ENCODE measurements at regions not wholly inside any gene's neighbourhood (a gene's known extent, or its start where the extent isn't known, plus 50 kb on each side); places are given as distances from the start of the nearest gene placed in this dataset.

DNA sequence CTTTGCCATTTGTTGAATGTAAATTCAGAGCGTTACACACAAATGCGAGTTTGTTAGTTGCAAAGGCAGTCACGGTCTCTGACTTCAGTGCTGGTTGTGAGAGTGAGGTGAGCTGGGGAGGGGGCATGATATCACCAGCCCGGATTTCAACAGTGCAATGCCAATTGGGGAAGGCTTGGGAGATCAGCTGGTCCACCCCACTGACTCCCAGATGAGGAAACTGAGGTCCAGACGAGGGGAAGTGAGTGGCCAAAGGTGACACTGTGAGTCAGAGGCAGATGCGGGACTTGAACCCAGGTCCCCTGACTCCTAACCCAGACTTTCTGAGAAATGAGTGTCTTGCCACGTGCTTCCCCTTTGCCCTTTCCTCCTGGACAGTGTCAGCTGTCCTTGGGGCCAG lies 62.1 kb downstream of the CEBPB start:
- Mint-ChIP-seq H3K36me3 (ENCODE audit: low read depth) (no peaks in the 10 kb centered on the region), H3K4me1 (ENCODE audit: low read depth) (peaks cover 5% of the 10 kb centered on the region), H3K4me3 (no peak overlapping the region), H3K9me3 (no peaks in the 10 kb centered on the region), H3K27me3 (no peaks in the 10 kb centered on the region), H3K27ac (no peak overlapping the region)

DNA sequence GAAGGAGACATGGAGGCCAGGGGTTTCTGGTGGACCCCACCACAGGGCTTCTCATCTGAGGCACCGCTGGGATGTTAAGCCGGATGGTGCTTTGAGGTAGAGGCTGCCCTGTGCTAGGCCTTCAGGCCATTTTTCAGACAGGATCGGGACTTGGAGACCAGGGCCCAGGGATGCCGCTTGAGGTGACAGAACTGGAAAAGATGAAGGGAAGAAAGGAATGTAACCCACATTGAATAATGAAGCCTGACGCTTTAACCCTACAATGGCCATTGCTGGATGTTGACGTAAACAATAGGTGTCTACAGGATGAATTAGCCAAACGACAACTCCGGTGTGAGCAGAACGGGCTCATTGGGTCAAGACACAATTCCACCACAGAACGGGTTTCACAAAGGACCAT lies 62.5 kb downstream of the CEBPB start:
- Mint-ChIP-seq H3K4me3 (no peak overlapping the region), H3K27me3 (no peaks in the 10 kb centered on the region), H3K9me3 (no peaks in the 10 kb centered on the region), H3K4me1 (ENCODE audit: low read depth) (peaks cover 5% of the 10 kb centered on the region), H3K27ac (peak overlapping the region; percentile 4), H3K36me3 (ENCODE audit: low read depth) (no peaks in the 10 kb centered on the region)

DNA sequence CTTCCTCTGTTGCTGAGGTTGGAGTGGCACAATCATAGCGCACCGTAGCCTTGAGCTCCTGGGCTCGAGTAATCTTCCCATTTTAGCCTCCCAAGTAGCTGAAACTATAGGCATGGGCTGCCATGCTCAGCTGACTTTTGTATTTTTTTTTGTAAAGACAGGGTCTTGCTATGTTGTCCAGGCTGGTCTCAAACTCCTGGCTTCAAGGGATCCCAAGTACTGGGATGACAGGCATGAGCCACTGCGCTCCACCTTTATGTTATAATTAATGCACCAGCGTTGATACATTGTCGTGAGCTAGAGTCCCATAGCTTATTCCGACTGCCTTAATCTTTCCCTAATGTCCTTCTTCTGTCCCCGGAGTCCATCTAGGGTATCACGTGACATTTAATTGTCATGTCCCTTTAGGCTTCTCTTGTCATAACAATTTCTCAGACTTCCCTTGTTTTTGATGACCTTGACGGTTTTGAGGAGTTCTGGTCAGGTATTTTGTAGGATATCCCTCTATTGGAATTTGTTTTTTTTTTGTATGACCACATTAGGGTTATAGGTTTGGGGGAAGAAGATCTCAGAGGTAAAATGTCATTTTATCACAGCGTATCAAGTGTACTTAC lies 63.9 kb downstream of the CEBPB start:
- H3K4me1 Mint-ChIP-seq (ENCODE audit: low read depth) = peaks cover 5% of the 10 kb centered on the region
- no peak overlapping the region for H3K4me3 Mint-ChIP-seq
- no peaks in the 10 kb centered on the region for H3K27me3 Mint-ChIP-seq
- H3K36me3 Mint-ChIP-seq (ENCODE audit: low read depth) = no peaks in the 10 kb centered on the region
- H3K27ac Mint-ChIP-seq = no peak overlapping the region
- no peaks in the 10 kb centered on the region for H3K9me3 Mint-ChIP-seq

DNA sequence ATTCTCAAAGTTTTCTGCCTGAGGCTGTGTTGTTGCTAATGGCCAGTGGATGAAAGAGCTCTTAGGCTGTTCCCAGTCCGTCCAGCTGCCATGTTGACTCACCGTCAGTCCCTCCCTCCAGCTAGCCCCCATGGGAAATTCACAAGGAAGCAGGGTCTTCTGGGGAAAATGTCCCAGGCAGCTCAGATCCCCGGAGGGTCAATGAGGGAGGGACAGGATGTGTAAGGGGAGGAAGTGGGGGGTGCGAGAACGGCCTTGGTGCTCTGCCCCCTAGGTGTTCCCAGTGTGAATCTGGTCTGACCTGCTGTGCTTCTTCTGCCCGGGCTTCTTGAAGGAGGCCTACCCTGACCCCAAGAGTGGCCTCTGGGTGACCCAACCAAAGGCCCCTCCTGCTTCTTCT lies 65.9 kb downstream of the CEBPB start:
- Mint-ChIP-seq H3K4me1 (ENCODE audit: low read depth) (peaks cover 15% of the 10 kb centered on the region), H3K27me3 (no peaks in the 10 kb centered on the region), H3K4me3 (no peak overlapping the region), H3K27ac (no peak overlapping the region), H3K9me3 (no peaks in the 10 kb centered on the region), H3K36me3 (ENCODE audit: low read depth) (no peaks in the 10 kb centered on the region)

DNA sequence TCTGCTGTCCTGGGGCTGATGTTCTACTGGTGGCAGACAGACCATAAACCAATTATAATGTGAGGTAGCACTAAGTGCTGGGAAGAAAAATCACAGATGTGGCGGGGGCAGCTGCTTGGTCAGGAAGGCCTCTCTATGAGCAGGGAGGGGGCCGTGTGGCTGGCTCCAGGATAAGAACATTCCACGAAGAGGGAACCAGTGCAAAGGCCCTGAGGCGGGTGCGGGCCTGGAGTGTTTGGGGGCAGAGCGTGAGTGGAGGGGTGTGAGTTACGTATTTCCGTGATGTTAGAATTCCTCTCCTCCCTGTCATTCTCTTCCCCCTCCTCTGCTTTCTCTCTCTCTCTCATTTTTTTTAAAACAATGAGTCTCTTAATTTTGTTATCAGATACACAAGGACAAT lies 67.2 kb downstream of the CEBPB start:
- no peaks in the 10 kb centered on the region for H3K9me3 Mint-ChIP-seq
- no peaks in the 10 kb centered on the region for H3K36me3 Mint-ChIP-seq (ENCODE audit: low read depth)
- no peak overlapping the region for H3K27ac Mint-ChIP-seq
- no peaks in the 10 kb centered on the region for H3K27me3 Mint-ChIP-seq
- peaks cover 15% of the 10 kb centered on the region for H3K4me1 Mint-ChIP-seq (ENCODE audit: low read depth)
- H3K4me3 Mint-ChIP-seq = no peak overlapping the region

DNA sequence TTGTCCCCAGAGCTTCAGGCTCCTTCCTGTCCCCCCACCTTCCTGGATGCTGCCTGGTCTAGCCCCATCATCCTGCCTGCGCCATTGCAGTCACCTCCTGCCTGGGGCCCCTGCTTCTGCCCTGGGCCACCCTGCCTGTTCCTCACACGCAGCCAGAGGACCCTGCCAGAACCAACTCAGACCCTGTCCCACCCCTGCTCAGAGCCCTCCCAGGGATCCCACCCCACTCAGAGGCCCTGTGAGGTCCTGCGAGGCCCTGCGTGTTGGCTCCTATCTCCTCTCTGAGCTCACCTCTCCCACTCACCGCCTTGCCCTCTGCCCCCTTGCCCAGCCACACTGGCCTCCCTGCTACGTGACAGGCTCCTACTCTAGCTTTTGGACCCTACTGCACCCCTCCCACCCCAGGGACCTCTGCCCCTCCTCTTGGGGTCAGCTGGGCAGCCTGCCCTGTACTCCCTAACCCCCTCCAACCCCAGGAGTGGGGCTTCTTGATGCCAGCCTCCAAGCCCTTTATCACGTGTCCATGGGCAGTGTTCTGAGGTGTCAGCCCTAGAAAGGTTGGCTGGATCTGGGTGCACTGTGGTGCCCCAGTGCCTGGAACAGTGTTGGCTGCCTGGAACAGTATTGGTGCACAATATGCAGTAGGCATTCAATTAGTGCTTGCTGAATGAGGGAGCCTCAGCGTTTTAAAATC lies 68.3 kb downstream of the CEBPB start:
- H3K9me3 Mint-ChIP-seq = no peaks in the 10 kb centered on the region
- no peaks in the 10 kb centered on the region for H3K27me3 Mint-ChIP-seq
- H3K36me3 Mint-ChIP-seq (ENCODE audit: low read depth) = no peaks in the 10 kb centered on the region
- no peak overlapping the region for H3K4me3 Mint-ChIP-seq
- no peak overlapping the region for H3K27ac Mint-ChIP-seq
- H3K4me1 Mint-ChIP-seq (ENCODE audit: low read depth) = peaks cover 10% of the 10 kb centered on the region

DNA sequence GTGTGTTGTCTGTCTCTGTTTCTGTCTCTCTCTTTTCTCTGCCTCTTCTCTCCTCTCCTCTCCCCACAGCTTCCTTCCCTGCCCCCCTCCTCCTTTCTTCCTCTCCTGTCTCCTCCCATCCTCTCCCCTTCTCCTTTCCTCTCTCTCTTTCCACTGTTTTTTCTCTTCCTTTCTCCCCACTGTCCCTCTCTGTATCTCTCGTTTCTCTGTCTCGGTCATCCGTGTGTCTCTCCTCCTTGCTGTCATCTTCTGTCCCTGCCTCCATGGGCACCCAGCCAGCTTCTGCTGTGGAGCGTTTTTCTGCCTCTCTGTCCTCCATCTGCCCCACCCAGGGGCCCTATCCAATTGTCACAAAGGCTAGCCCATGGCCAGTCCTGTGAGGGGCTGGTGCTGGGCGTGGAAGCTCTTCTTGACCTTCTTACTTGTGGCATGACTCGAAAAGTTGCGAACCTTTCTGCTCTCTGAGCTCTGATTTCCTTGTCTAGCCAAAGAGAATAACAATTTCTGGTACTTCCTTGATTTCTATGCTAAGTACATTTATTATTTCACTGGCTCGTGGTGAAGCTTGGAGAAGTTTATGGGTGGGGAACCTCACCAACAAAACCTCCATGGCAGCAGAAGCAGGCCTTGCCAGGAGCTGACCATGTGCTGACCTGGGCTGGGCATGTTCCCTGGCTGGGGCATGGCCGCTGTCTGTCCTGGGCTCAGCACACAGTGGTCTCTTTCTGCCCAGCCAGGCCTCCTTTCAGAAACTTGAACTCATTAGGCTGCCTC lies 69.3 kb downstream of the CEBPB start:
- Mint-ChIP-seq H3K4me3 (no peak overlapping the region), H3K36me3 (ENCODE audit: low read depth) (no peaks in the 10 kb centered on the region), H3K27me3 (no peaks in the 10 kb centered on the region), H3K9me3 (no peaks in the 10 kb centered on the region), H3K4me1 (ENCODE audit: low read depth) (peaks cover 10% of the 10 kb centered on the region), H3K27ac (peak overlapping the region; percentile 18)

DNA sequence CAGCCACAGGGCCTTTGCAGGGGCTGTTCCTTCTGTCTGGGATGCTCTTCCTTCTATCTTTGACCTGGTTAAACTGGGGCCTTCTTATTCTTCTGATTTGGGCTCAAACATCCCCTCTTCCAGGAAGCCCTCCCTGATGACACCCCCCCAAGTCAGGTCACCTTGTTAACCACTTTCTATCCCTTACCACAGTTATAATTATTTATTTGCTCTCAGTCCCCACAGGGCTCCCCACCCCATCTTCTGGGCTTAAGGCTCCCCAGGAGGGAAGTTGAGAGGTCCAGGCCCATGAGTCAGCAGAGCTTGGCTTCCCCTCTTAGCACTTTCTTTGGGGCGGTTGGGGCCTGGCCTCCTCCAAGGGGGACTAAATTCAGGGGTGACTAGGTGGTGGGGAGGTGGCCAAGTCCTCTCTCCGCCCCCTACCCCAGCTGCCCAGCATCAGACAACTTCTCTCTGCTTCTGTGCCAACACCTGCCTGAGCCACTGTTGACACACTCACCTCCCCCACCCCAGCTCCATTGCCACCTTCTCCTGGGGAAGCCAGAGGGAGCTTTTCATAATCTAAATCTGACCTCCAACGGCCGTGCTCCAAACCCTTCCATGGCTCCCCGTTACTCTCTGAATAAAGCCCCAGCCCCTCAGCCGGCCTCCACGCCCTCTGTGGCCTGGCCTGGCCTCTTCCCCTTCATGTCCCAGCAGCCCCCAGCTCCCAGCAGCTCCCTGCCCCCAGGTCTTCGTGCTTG lies 70.0 kb downstream of the CEBPB start:
- no peaks in the 10 kb centered on the region for H3K27me3 Mint-ChIP-seq
- peaks cover 10% of the 10 kb centered on the region for H3K4me1 Mint-ChIP-seq (ENCODE audit: low read depth)
- H3K4me3 Mint-ChIP-seq = no peak overlapping the region
- H3K36me3 Mint-ChIP-seq (ENCODE audit: low read depth) = no peaks in the 10 kb centered on the region
- H3K27ac Mint-ChIP-seq = peak overlapping the region; percentile 64
- H3K9me3 Mint-ChIP-seq = no peaks in the 10 kb centered on the region

DNA sequence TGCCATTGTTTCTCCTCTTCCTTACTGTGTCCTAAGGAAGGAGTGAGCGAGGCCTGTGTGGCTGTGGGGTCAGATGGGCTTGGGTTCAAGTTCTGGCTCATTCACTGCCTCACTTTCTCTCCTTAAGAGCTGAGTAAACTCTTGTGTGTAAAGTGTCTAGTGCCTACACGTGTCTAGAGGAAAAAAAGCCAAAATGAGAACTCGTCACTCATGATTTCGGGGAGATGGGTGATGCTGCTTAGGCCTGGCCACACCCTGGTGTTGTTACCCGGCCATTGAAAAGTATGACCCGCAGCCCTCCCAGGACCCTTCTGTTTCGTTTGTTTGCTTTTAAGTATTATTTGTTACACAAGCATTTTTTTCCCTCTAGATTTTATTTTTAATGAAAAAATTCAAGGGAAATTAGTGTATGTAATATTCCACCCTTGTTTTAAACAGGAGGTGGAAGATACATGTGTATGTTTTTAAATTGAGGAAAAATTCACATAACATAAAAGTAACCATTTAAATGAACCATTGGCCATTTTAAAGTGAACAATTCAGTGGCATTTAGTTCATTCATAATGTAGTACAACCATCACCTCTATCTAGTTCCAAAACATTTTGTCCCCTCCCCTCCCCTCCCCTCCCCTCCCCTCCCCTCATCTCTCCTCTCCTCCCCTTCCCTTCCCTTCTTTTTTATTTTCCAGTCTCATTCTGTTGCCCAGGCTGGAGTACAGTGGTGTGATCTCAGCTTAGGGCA lies 71.0 kb downstream of the CEBPB start:
- Mint-ChIP-seq H3K27ac (no peak overlapping the region), H3K36me3 (ENCODE audit: low read depth) (no peaks in the 10 kb centered on the region)

DNA sequence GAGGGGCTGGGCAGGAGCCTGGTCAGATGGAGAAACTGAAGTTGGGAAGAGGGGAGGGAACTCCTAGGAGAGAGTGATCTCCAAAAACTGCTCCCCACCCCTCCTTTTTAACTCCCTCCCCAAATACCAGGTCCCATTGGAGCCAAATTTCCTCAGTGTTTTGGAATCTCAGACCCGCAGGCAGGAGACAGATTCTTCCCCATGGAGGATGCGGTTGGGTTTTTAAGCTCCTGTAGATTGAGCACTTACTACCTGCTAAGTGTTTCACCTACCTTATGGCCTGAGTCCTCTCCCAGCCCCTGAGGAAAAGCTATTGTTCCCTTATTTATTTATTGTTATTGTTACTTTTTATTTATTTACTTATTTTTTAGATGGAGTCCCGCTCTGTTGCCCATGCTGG lies 73.2 kb downstream of the CEBPB start:
- H3K27ac Mint-ChIP-seq = no peak overlapping the region
- no peak overlapping the region for H3K4me3 Mint-ChIP-seq
- H3K27me3 Mint-ChIP-seq = no peaks in the 10 kb centered on the region
- no peaks in the 10 kb centered on the region for H3K9me3 Mint-ChIP-seq
- H3K36me3 Mint-ChIP-seq (ENCODE audit: low read depth) = no peaks in the 10 kb centered on the region
- peaks cover 10% of the 10 kb centered on the region for H3K4me1 Mint-ChIP-seq (ENCODE audit: low read depth)

More for the DNA sequence above, 71.0 kb downstream of the CEBPB start:
- Mint-ChIP-seq H3K4me3 (no peak overlapping the region), H3K9me3 (no peaks in the 10 kb centered on the region), H3K27me3 (no peaks in the 10 kb centered on the region), H3K4me1 (ENCODE audit: low read depth) (peaks cover 10% of the 10 kb centered on the region)

DNA sequence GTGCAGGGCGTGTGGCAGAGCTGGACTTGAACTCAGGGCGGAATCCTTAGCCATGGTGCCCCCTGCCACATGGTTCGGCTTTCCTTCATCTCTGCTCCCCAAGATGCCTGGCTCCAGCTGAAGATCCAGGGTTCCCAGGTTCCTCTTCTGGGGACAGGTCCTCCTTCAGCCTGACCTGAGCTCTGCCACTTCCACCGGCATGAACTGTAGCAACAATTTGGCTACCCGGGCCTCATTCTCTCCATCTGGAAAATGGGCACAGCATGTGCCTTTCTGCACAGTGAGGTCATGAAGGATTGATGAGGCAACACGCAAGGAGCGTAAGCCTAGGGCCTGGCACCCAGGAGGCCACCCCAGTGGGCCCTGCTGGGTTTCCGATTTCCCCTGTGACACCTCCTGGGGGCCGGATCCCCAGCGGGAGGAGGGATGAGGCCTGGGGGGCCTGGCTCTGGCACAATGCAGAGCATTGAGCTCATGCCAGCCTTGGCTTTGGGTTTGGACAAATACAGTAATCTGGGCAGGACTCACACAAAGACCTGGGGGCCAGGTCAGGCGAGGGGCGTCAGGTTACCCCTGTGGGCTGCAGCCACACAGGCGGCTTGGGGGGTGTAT lies 74.0 kb downstream of the CEBPB start:
- Mint-ChIP-seq H3K27ac (no peak overlapping the region), H3K4me3 (no peak overlapping the region), H3K4me1 (ENCODE audit: low read depth) (peaks cover 10% of the 10 kb centered on the region)

DNA sequence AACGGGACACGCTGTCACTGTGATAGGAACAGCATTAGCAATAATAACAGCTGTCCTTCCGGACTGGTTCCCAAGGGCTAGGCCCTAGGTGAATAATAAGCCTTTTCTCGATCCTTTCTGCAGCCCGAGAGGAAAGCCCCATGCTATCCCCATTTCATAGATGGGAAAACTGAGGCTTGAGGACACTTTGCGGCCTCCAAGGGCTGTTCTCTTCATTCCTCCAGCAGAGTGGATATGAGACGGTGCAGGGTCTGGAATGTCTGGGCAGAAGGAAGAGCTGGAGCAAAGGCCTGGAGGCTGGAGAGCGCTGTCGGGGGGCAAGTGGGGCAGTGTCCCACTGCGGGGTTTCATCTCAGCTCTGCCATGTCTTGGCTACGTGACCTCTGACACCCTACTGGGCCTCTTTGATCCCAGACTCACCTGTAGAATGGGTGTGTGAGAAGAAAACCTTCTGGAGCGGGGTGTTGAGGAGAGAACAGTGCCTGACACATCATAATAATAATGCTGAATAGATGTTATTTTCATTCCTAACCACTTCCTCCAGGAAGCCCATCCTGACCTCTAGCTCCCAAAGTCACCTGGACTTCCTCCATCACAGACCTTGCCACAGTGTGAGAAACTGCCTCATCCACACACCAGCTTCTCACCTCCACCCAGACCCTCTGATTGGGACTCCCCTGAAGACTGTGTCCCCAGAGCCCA lies 74.8 kb downstream of the CEBPB start:
- H3K4me1 Mint-ChIP-seq (ENCODE audit: low read depth) = peaks cover 10% of the 10 kb centered on the region
- no peak overlapping the region for H3K4me3 Mint-ChIP-seq
- H3K9me3 Mint-ChIP-seq = no peaks in the 10 kb centered on the region
- peaks cover under 1% of the 10 kb centered on the region for H3K27me3 Mint-ChIP-seq
- no peak overlapping the region for H3K27ac Mint-ChIP-seq
- H3K36me3 Mint-ChIP-seq (ENCODE audit: low read depth) = no peaks in the 10 kb centered on the region

More for the DNA sequence above, 74.0 kb downstream of the CEBPB start:
- H3K27me3 Mint-ChIP-seq = no peaks in the 10 kb centered on the region
- H3K36me3 Mint-ChIP-seq (ENCODE audit: low read depth) = no peaks in the 10 kb centered on the region
- H3K9me3 Mint-ChIP-seq = no peaks in the 10 kb centered on the region

DNA sequence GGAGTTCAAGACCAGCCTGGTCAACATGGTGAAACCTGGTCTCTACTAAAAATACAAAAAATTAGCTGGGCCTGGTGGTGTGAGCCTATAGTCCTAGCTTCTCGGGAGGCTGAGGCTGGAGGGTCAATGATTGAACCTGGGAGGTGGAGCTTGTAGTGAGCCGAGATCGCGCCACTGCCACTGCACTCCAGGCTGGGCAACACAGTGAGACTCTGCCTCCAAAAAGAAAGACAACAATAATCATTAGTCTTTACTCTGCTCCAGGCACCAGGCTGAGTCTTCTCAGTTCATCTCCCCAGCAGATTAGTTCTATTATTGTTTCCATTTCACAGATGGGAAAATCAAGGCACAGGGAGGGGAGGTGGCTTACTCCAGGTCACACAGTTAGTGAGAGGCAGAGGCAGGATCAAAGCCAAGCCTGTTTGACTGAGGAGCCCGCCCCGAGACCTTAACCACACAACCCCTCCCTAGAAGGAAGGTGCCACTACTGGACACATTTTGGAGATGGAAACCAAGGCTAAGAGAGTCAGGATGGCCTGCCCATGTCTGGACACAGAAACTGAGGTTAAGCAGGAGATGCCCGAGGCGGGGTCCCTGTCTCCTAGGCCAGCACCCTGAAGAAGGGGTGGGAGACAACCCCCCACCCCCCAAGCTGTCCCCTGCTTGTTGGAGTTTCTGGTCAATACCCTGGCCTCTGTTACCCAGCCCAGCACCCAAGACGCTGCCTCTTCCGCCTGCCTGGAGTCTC lies 75.8 kb downstream of the CEBPB start:
- H3K4me3 Mint-ChIP-seq = no peak overlapping the region
- H3K27me3 Mint-ChIP-seq = peaks cover 11% of the 10 kb centered on the region
- H3K36me3 Mint-ChIP-seq (ENCODE audit: low read depth) = no peaks in the 10 kb centered on the region
- H3K4me1 Mint-ChIP-seq (ENCODE audit: low read depth) = peaks cover 6% of the 10 kb centered on the region
- H3K27ac Mint-ChIP-seq = no peak overlapping the region
- H3K9me3 Mint-ChIP-seq = no peaks in the 10 kb centered on the region

Data from stimulated activated naive CD8-positive, alpha-beta T cell treated with anti-CD3 and anti-CD28 coated beads, Interleukin-15, Interleukin-2, amounts not matched to agents 100 ng/mL and 50 ng/mL, for 24 hours (primary cell).